H1 (cell line): ENCODE measurements at regions not wholly inside any gene's neighbourhood (a gene's known extent, or its start where the extent isn't known, plus 50 kb on each side); places are given as distances from the start of the nearest gene placed in this dataset.

Experiments used
- CTCF ChIA-PET: fragments of 300-600 bp; sonication (Branson Sonifier 250); formaldehyde crosslinking; loops from one replicate; lab custom pipeline; 2021; ENCODE audit not compliant: partially characterized antibody; lab: Charles Lee
- POLR2A ChIA-PET: fragments of 300-600 bp; sonication (Branson Sonifier 250); formaldehyde crosslinking; loops from one replicate; lab custom pipeline; 2021; ENCODE audit warnings: inconsistent platforms; ENCODE audit not compliant: partially characterized antibody; lab: Charles Lee
- DNase-seq, 2 experiments: peaks; one replicate each; pipeline versions ENCODE4 v3.0.0 to v3.0.0-alpha.2; 2010 to 2022; ENCODE audit warnings: low spot score in 2 of 2, low read depth in 1 of 2, mixed read lengths in 1 of 2
- FAIRE-seq: peaks from 2 replicates; lab custom pipeline; 2011; peaks lifted over from hg19 to GRCh38; lab: Jason Lieb, UNC
- H2AFZ ChIP-seq: 2 replicates; pipeline ENCODE4 v1.8.1; 2012; ENCODE audit warnings: low read length, inconsistent platforms
- H2AK5ac ChIP-seq: 2 replicates; pipeline ENCODE4 v1.6.1; 2013; ENCODE audit warnings: low read depth, low read length
- H2BK120ac ChIP-seq: replicated peaks from 2 replicates; pipeline ENCODE3; 2013; ENCODE audit warnings: low read depth, low read length, inconsistent platforms
- H2BK12ac ChIP-seq: 2 replicates; pipeline ENCODE4 v1.6.1; 2013; ENCODE audit warnings: low read depth, low read length
- H2BK15ac ChIP-seq: 2 replicates; pipeline ENCODE4 v1.6.1; 2013; ENCODE audit warnings: low read length
- H2BK20ac ChIP-seq: 2 replicates; pipeline ENCODE4 v1.6.1; 2013; ENCODE audit warnings: low read length
- H2BK5ac ChIP-seq: 2 replicates; pipeline ENCODE4 v1.6.1; 2013; ENCODE audit warnings: low read depth, low read length
- H3K14ac ChIP-seq: 2 replicates; pipeline ENCODE4 v1.6.1; 2013; ENCODE audit warnings: inconsistent platforms; ENCODE audit not compliant: insufficient read length
- H3K18ac ChIP-seq: 2 replicates; pipeline ENCODE4 v1.6.1; 2013; ENCODE audit warnings: low read length; ENCODE audit errors: extremely low read depth
- H3K23ac ChIP-seq: 2 replicates; pipeline ENCODE4 v1.6.1; 2013; ENCODE audit warnings: inconsistent platforms; ENCODE audit not compliant: insufficient read length
- H3K23me2 ChIP-seq: 2 replicates; pipeline ENCODE4 v1.6.1; 2013; ENCODE audit warnings: low read depth, low read length
- H3K27ac ChIP-seq: 2 replicates; pipeline ENCODE4 v1.6.1; 2011; ENCODE audit warnings: low read depth, low read length, inconsistent platforms
- H3K27me3 ChIP-seq, 4 experiments: replicated peaks in 1 of 4; 1 replicate in 1 of 4; 2 replicates in 3 of 4; pipeline versions ENCODE4 v1.6.1 to v1.8.1; 2011 to 2013; ENCODE audit warnings: low read length in 3 of 4, mild to moderate bottlenecking in 3 of 4, inconsistent platforms in 2 of 4, mixed read lengths in 2 of 4, moderate library complexity in 1 of 4; ENCODE audit not compliant: control insufficient read depth in 3 of 4, insufficient read depth in 3 of 4; ENCODE audit errors: extremely low read depth in 1 of 4
- H3K36me3 ChIP-seq, 4 experiments: 2 replicates each; pipeline versions ENCODE4 v1.6.1 to v1.8.1; 2011 to 2013; ENCODE audit warnings: mild to moderate bottlenecking in 4 of 4, low read length in 3 of 4, moderate library complexity in 2 of 4, control low read depth in 1 of 4, inconsistent platforms in 1 of 4; ENCODE audit not compliant: insufficient read depth in 4 of 4, control insufficient read depth in 2 of 4
- H3K4ac ChIP-seq: replicated peaks from 2 replicates; pipeline ENCODE3; 2013; ENCODE audit warnings: low read length, low read depth, mixed read lengths, inconsistent platforms; ENCODE audit not compliant: insufficient read length
- H3K4me1 ChIP-seq, 4 experiments: replicated peaks in 1 of 4; 1 replicate in 1 of 4; 2 replicates in 3 of 4; pipeline versions ENCODE4 v1.6.1 to v1.8.1; 2011 to 2013; ENCODE audit warnings: low read length in 3 of 4, inconsistent platforms in 2 of 4, mixed read lengths in 1 of 4; ENCODE audit not compliant: insufficient read depth in 4 of 4, control insufficient read depth in 3 of 4
- H3K4me2 ChIP-seq, 2 experiments: 2 replicates each; pipeline versions ENCODE4 v1.6.1 to v1.8.1; 2011 to 2013; ENCODE audit warnings: low read depth in 2 of 2, low read length in 2 of 2, control low read depth in 1 of 2, inconsistent platforms in 1 of 2, mild to moderate bottlenecking in 1 of 2; ENCODE audit not compliant: insufficient read depth in 1 of 2
- H3K4me3 ChIP-seq, 4 experiments: fragments of 200-600, 300-600 bp in 1 of 4; sonication (generic), shearing (Covaris generic), sonication (Bioruptor Twin) in 1 of 4; 2 replicates each; pipeline versions ENCODE4 v1.5.1 to v1.8.1; 2011 to 2016; ENCODE audit warnings: low read length in 4 of 4, low read depth in 3 of 4, control low read depth in 2 of 4, inconsistent platforms in 2 of 4, mild to moderate bottlenecking in 2 of 4, mixed read lengths in 1 of 4, moderate library complexity in 1 of 4; ENCODE audit not compliant: insufficient read depth in 2 of 4; ENCODE audit errors: extremely low read depth in 1 of 4
- H3K56ac ChIP-seq: replicated peaks from 2 replicates; pipeline ENCODE3; 2013; ENCODE audit warnings: low read depth, mild to moderate bottlenecking, mixed read lengths, low read length, inconsistent platforms; ENCODE audit not compliant: insufficient read length
- H3K79me1 ChIP-seq: 2 replicates; pipeline ENCODE4 v1.6.1; 2013; ENCODE audit warnings: low read depth, low read length, control low read depth
- H3K79me2 ChIP-seq, 2 experiments: 2 replicates each; pipeline versions ENCODE4 v1.6.1 to v1.8.1; 2012 to 2013; ENCODE audit warnings: low read length in 2 of 2, mild to moderate bottlenecking in 2 of 2, inconsistent platforms in 1 of 2; ENCODE audit not compliant: insufficient read depth in 2 of 2, control insufficient read depth in 1 of 2
- H3K9ac ChIP-seq, 4 experiments: replicated peaks in 1 of 4; 1 replicate in 1 of 4; 2 replicates in 3 of 4; pipeline versions ENCODE4 v1.6.1 to v1.8.1; 2011 to 2013; ENCODE audit warnings: low read depth in 3 of 4, low read length in 3 of 4, control low read depth in 2 of 4, mild to moderate bottlenecking in 2 of 4, moderate library complexity in 2 of 4, inconsistent platforms in 1 of 4; ENCODE audit errors: extremely low read depth in 1 of 4
- H3K9me3 ChIP-seq, 2 experiments: 2 replicates each; pipeline versions ENCODE4 v1.6.1 to v1.8.1; 2012 to 2013; ENCODE audit warnings: mild to moderate bottlenecking in 2 of 2, moderate library complexity in 2 of 2, control low read depth in 1 of 2, inconsistent platforms in 1 of 2, low read depth in 1 of 2, low read length in 1 of 2, mixed read lengths in 1 of 2; ENCODE audit not compliant: insufficient read depth in 2 of 2
- H4K20me1 ChIP-seq, 2 experiments: replicated peaks in 1 of 2; 2 replicates each; pipeline versions ENCODE3 to v1.8.1; 2011 to 2013; ENCODE audit warnings: inconsistent platforms in 2 of 2, low read length in 2 of 2, mild to moderate bottlenecking in 1 of 2; ENCODE audit not compliant: insufficient read depth in 2 of 2, control insufficient read depth in 1 of 2
- H4K5ac ChIP-seq: 2 replicates; pipeline ENCODE4 v1.6.1; 2013; ENCODE audit warnings: low read length, low read depth, mixed read lengths, inconsistent platforms; ENCODE audit not compliant: insufficient read length
- H4K8ac ChIP-seq: 2 replicates; pipeline ENCODE4 v1.8.0; 2013; ENCODE audit warnings: mild to moderate bottlenecking, moderate library complexity, low read length, inconsistent platforms; ENCODE audit not compliant: insufficient read depth; ENCODE audit errors: extremely low read depth
- H4K91ac ChIP-seq: replicated peaks from 2 replicates; pipeline ENCODE3; 2013; ENCODE audit warnings: low read length, mixed read lengths, inconsistent platforms; ENCODE audit not compliant: insufficient read length
- GTF2F1 ChIP-seq: IDR thresholded peaks from 2 replicates; pipeline ENCODE4 v1.6.1; 2012; ENCODE audit warnings: low read depth, low read length, improper control_type of control experiment, borderline replicate concordance
- WGBS, 2 experiments: shearing (Covaris generic) in 1 of 2; methylation state at CpG; one replicate each; pipeline versions ENCODE4 v1.1.6 to v1.1.7; 2013 to 2015; ENCODE audit warnings: low lambda C conversion rate in 2 of 2, mixed read lengths in 2 of 2, inconsistent platforms in 1 of 2, low coverage in 1 of 2, missing lambda C conversion rate in 1 of 2; ENCODE audit not compliant: insufficient replicate concordance in 2 of 2, insufficient coverage in 1 of 2, insufficient read length in 1 of 2; ENCODE audit errors: extremely low coverage in 1 of 2, missing lambda C conversion rate in 1 of 2; 5-methylcytosine and 5-hydroxymethylcytosine counted together

DNA sequence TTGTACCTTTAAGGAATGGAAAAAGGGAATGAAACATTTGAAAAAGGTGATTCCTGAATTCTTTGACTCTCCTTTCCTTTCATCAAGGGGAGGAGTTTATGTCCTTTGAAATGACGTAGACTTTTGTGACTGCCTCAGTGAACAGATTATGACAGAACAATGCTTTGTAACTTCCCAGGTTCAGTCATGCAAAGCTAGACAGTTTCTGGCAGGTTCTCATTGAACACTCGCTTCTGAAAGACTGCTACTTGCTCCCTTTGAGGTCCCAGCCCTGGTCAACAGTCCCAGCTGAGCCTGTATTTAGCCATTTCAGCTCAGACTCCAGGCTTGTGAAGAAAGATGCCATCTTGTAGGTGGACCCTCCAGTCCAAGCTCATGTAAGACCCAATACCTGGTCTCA lies 1178.9 kb downstream of the BCL11B start:
- FAIRE-seq (no peak), DNase-seq (no peak)
- no peak overlapping the region for H3K9ac ChIP-seq
- H2BK12ac ChIP-seq: no peak overlapping the region
- H3K23ac ChIP-seq: no peak overlapping the region
- H3K36me3 ChIP-seq: no peaks in the 10 kb centered on the region
- no peaks in the 10 kb centered on the region for H3K23me2 ChIP-seq
- H3K4me3 ChIP-seq: no peak overlapping the region
- CTCF ChIA-PET: no interaction called here
- H2BK120ac ChIP-seq: no peak overlapping the region
- H3K9me3 ChIP-seq: no peaks in the 10 kb centered on the region
- TF ChIP-seq GTF2F1: no peak
- H2AFZ ChIP-seq: no peak overlapping the region
- no peak overlapping the region for H4K8ac ChIP-seq
- no peaks in the 10 kb centered on the region for H4K20me1 ChIP-seq
- H2BK20ac ChIP-seq: no peak overlapping the region
- H3K18ac ChIP-seq: no peak overlapping the region
- no peak overlapping the region for H2BK5ac ChIP-seq
- H3K79me1 ChIP-seq: no peaks in the 10 kb centered on the region
- H3K79me2 ChIP-seq: no peaks in the 10 kb centered on the region
- H3K27me3 ChIP-seq: no peaks in the 10 kb centered on the region
- no peak overlapping the region for H4K5ac ChIP-seq
- H3K4ac ChIP-seq: no peak overlapping the region
- H3K27ac ChIP-seq: no peak overlapping the region
- H2BK15ac ChIP-seq: no peak overlapping the region
- H3K56ac ChIP-seq: no peak overlapping the region
- no peak overlapping the region for H4K91ac ChIP-seq
- no peak overlapping the region for H3K4me2 ChIP-seq
- 88% methylated on average over 2 of the region's 2 CpGs; no CpG with 5 or more reads in 1 of the 2 experiments for WGBS, 2 experiments
- no peak overlapping the region for H2AK5ac ChIP-seq
- no peaks in the 10 kb centered on the region for H3K4me1 ChIP-seq
- POLR2A ChIA-PET: no interaction called here
- no peak overlapping the region for H3K14ac ChIP-seq
